ENCODE measurements at regions not wholly inside any gene's neighbourhood (a gene's known extent, or its start where the extent isn't known, plus 50 kb on each side); places are given as distances from the start of the nearest gene placed in this dataset.

- TF ChIP-seq CTCF (IDR thresholded peaks at IDR 0.05) (no peak), POLR2A (IDR thresholded peaks at IDR 0.05) (no peak), EP300 (IDR thresholded peaks at IDR 0.05) (no peak)
These were observed 297.6 kb downstream of the GPAM start for GRCh38 chr10:111885919-111886318.

Measured in sigmoid colon (tissue), 4 donors.